GM21723 (cell line): ENCODE measurements at regions not wholly inside any gene's neighbourhood (a gene's known extent, or its start where the extent isn't known, plus 50 kb on each side); places are given as distances from the start of the nearest gene placed in this dataset.

Experiments
- ATAC-seq: cut with Tn5 transposase; IDR thresholded peaks from one replicate; pipeline ENCODE4 v1.9.1; 2021; ENCODE audit warnings: mild to moderate bottlenecking, moderate library complexity; ENCODE audit not compliant: unreplicated experiment

GRCh38 chrX:25066131-25066530 is 50.4 kb upstream of the ARX start:
- ATAC-seq = no peak
